ENCODE measurements at regions not wholly inside any gene's neighbourhood (a gene's known extent, or its start where the extent isn't known, plus 50 kb on each side); places are given as distances from the start of the nearest gene placed in this dataset.
"Not testable (repeated sequence)": the region's sequence is repeated elsewhere in the genome, so short reads cannot be mapped to it uniquely, and the experiment has no call there.

DNA sequence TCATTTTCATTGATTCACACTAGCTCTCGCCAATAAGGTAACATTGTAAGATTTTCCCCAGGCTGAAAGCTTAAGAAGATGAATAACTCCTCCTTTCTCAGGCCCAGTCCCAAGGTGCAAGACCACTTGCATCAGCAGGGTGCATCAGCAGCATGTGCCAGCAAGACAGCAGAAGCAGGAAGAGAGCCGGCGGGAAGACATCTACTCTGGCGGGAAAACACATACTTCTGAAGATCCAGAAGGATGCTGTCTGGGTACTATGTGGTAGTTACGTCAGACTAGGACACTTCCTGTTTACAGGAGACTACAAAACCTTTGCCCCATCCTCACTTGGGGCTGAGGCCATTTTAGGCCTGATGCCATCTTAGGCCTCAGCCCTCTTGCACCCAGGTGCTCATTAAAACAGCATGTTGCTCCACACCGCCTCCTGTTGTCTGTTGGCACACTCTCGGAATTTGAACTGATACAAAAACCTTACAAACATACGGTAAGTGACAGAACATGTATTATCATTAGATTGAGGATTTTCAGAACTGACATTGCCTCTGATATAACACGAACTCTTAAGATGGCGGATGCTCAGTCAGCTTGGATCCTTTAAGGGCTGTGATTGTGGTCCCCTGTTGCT lies 886.5 kb upstream of the EPHA5 start:
- Mint-ChIP-seq H3K27me3 (ENCODE audit: insufficient read depth) (no peaks in the 10 kb centered on the region), H3K27ac (peak overlapping the region; percentile 63; the same call in 1 of the 2 replicates), H3K4me3 (no peak overlapping the region), H3K4me1 (ENCODE audit: low read depth) (peaks cover 39% of the 10 kb centered on the region), H3K9me3 (peaks cover 12% of the 10 kb centered on the region), H3K36me3 (ENCODE audit: low read depth) (peaks cover 10% of the 10 kb centered on the region)
- TF ChIP-seq, protein P1, sequence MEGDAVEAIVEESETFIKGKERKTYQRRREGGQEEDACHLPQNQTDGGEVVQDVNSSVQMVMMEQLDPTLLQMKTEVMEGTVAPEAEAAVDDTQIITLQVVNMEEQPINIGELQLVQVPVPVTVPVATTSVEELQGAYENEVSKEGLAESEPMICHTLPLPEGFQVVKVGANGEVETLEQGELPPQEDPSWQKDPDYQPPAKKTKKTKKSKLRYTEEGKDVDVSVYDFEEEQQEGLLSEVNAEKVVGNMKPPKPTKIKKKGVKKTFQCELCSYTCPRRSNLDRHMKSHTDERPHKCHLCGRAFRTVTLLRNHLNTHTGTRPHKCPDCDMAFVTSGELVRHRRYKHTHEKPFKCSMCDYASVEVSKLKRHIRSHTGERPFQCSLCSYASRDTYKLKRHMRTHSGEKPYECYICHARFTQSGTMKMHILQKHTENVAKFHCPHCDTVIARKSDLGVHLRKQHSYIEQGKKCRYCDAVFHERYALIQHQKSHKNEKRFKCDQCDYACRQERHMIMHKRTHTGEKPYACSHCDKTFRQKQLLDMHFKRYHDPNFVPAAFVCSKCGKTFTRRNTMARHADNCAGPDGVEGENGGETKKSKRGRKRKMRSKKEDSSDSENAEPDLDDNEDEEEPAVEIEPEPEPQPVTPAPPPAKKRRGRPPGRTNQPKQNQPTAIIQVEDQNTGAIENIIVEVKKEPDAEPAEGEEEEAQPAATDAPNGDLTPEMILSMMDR (IDR thresholded peaks at IDR 0.05): no peak; the same call in 1 of the 2 replicates
- no peak for DNase-seq

DNA sequence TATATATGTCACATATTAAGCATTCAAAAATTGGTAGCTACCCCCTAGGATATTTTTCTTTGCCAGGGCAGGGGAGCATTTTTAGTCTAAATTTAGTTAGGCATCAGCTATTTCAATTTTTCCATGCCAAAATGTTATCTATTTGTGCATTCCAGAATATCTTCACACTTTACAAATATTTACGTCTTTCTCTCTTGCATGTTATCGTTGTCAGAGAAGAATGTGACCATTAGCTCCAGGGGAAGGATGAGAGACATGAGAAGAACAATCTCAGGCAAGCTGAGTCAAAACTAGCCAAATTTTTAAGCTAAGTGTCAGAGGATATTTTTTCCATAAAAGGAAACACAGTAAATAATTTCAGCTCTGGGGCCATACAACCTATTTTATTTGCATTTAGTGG lies 885.0 kb upstream of the EPHA5 start:
- DNase-seq: peak; percentile 70
- Mint-ChIP-seq H3K27ac (peak overlapping the region; percentile 28), H3K4me3 (peak overlapping the region; percentile 8; the same call in 1 of the 2 replicates), H3K36me3 (ENCODE audit: low read depth) (peaks cover 11% of the 10 kb centered on the region), H3K4me1 (ENCODE audit: low read depth) (peaks cover 39% of the 10 kb centered on the region), H3K9me3 (peaks cover 13% of the 10 kb centered on the region), H3K27me3 (ENCODE audit: insufficient read depth) (no peaks in the 10 kb centered on the region)
- TF ChIP-seq, protein P1 (IDR thresholded peaks at IDR 0.05): no peak

DNA sequence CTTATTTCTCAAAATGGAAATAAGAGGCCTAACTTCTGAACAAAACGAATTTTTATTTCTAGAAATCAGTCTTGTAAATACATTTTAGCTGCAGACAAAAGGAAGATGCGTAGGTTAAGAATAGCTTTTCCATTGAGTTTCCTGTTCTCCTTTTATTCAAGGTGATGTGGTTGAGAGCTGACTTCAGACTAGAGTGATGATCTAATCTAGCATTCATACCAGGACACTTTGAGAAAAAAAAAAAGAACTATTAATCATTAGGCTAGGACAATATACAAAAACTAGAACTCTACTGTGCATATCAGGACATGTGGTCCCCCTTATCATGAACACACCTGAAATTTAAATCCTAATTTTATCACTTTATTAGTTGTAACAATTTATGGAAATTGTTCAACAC lies 884.5 kb upstream of the EPHA5 start:
- H3K4me3 Mint-ChIP-seq: peak overlapping the region; percentile 8; the same call in 1 of the 2 replicates
- peaks cover 39% of the 10 kb centered on the region for H3K4me1 Mint-ChIP-seq (ENCODE audit: low read depth)
- peaks cover 11% of the 10 kb centered on the region for H3K36me3 Mint-ChIP-seq (ENCODE audit: low read depth)
- DNase-seq: no peak
- TF ChIP-seq, protein P1 (IDR thresholded peaks at IDR 0.05): no peak
- peaks cover 13% of the 10 kb centered on the region for H3K9me3 Mint-ChIP-seq
- H3K27ac Mint-ChIP-seq: peak overlapping the region; percentile 28
- no peaks in the 10 kb centered on the region for H3K27me3 Mint-ChIP-seq (ENCODE audit: insufficient read depth)

DNA sequence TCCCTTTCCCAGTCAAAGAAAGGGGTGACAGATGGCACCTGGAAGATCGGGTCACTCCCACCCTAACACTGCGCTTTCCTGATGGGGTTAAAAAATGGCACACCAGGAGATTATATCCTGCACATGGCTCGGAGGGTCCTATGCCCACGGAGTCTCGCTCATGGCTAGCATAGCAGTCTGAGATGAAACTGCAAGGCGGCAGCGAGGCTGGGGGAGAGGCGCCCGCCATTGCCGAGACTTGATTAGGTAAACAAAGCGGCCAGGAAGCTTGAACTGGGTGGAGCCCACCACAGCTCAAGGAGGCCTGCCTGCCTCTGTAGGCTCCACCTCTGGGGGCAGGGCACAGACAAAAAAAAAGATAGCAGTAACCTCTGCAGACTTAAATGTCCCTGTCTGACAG lies 875.0 kb upstream of the EPHA5 start:
- not testable (repeated sequence) for H3K4me3 Mint-ChIP-seq; H3K4me1 Mint-ChIP-seq (ENCODE audit: low read depth); H3K27me3 Mint-ChIP-seq (ENCODE audit: insufficient read depth); H3K36me3 Mint-ChIP-seq (ENCODE audit: low read depth); DNase-seq; H3K27ac Mint-ChIP-seq; H3K9me3 Mint-ChIP-seq

- Mint-ChIP-seq H3K4me1 (ENCODE audit: low read depth) (no peaks in the 10 kb centered on the region), H3K27ac (no peak overlapping the region)
Observed at GRCh38 chr4:66544281-66544680, 874.0 kb upstream of the EPHA5 start.

DNA sequence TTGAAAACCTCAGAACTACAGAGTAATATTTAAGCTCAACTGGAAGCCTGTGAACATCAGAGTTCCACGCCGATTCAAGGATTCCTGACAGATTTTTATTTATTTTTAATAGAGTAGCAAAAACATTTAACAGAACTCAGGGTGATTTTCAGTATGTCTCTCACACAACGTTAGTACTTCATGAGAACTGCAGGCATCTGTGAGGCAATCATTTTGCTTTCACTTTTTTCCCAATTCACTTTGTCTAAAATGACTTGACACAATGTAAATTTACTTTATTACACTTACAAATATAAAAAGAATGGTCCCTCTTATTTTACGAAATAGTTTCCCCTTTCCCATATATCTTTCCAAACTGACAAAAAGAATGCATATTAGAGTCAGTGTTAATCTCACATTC lies 869.5 kb upstream of the EPHA5 start:
- H3K9me3 Mint-ChIP-seq: peaks cover 7% of the 10 kb centered on the region; the same call in 1 of the 2 replicates
- no peak for DNase-seq
- no peaks in the 10 kb centered on the region for H3K4me1 Mint-ChIP-seq (ENCODE audit: low read depth)
- peak overlapping the region; percentile 10; the same call in 1 of the 2 replicates for H3K27ac Mint-ChIP-seq
- TF ChIP-seq, protein P1 (IDR thresholded peaks at IDR 0.05): no peak
- peak overlapping the region; percentile 44; the same call in 1 of the 2 replicates for H3K4me3 Mint-ChIP-seq
- H3K27me3 Mint-ChIP-seq (ENCODE audit: insufficient read depth): no peaks in the 10 kb centered on the region
- H3K36me3 Mint-ChIP-seq (ENCODE audit: low read depth): no peaks in the 10 kb centered on the region

More at GRCh38 chr4:66544281-66544680, 874.0 kb upstream of the EPHA5 start:
- Mint-ChIP-seq H3K4me3 (no peak overlapping the region), H3K9me3 (peaks cover 9% of the 10 kb centered on the region; the same call in 1 of the 2 replicates), H3K36me3 (ENCODE audit: low read depth) (no peaks in the 10 kb centered on the region; the same call in 1 of the 2 replicates), H3K27me3 (ENCODE audit: insufficient read depth) (no peaks in the 10 kb centered on the region)
- TF ChIP-seq, protein P1 (IDR thresholded peaks at IDR 0.05): no peak
- no peak for DNase-seq
